Osteocyte (in vitro differentiated cells): ENCODE measurements at regions not wholly inside any gene's neighbourhood (a gene's known extent, or its start where the extent isn't known, plus 50 kb on each side); places are given as distances from the start of the nearest gene placed in this dataset.

Experiments
- DNase-seq: peaks from one replicate; pipeline ENCODE4 v3.0.0; 2021; ENCODE audit warnings: mixed read lengths; ENCODE audit not compliant: unreplicated experiment; ENCODE audit errors: extremely low spot score
- H3K27ac Mint-ChIP-seq: one replicate; pipeline ENCODE4 v1.8.0; 2021; ENCODE audit warnings: mild to moderate bottlenecking, mixed read lengths; ENCODE audit not compliant: unreplicated experiment
- H3K27me3 Mint-ChIP-seq: one replicate; pipeline ENCODE4 v1.8.0; 2021; ENCODE audit warnings: mixed read lengths; ENCODE audit not compliant: unreplicated experiment
- H3K36me3 Mint-ChIP-seq: one replicate; pipeline ENCODE4 v1.8.0; 2021; ENCODE audit warnings: mixed read lengths; ENCODE audit not compliant: unreplicated experiment
- H3K4me1 Mint-ChIP-seq: one replicate; pipeline ENCODE4 v1.8.0; 2021; ENCODE audit warnings: mixed read lengths; ENCODE audit not compliant: unreplicated experiment
- H3K4me3 Mint-ChIP-seq: one replicate; pipeline ENCODE4 v1.8.0; 2021; ENCODE audit warnings: mild to moderate bottlenecking, moderate library complexity, mixed read lengths; ENCODE audit not compliant: unreplicated experiment
- H3K9me3 Mint-ChIP-seq: one replicate; pipeline ENCODE4 v1.8.0; 2021; ENCODE audit warnings: mixed read lengths; ENCODE audit not compliant: unreplicated experiment
- TF ChIP-seq, protein P1 (sequence below): fragments of 200-600 bp; sonication (generic); IDR thresholded peaks from 2 replicates; pipeline ENCODE4 v1.5.0; 2021; ENCODE audit warnings: antibody characterized with exemption, mild to moderate bottlenecking, moderate library complexity

DNA sequence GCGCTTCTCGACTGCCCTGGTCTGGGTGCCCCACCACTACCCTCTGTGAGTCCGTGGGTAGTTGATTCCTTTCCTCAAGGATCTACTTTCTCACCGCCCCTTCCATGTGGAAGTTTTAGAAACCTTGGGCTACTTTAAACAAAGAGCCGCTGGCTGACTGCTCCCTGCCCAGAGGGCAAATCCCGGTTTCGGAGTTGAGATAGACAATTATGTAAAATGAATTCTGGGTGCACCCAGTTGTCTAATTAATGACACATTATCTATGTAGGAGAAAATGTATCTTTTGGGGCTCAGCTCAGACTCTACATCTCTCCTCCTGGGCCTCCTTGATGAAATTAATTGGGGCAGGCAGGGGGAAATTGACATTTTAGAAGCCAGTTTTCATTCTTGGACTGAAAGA, 305.4 kb downstream of the UQCRFS1 start:
- Mint-ChIP-seq H3K9me3 (no peaks in the 10 kb centered on the region), H3K27ac (no peak overlapping the region), H3K36me3 (no peaks in the 10 kb centered on the region), H3K4me3 (no peak overlapping the region), H3K27me3 (peaks cover 2% of the 10 kb centered on the region), H3K4me1 (no peaks in the 10 kb centered on the region)
- TF ChIP-seq, protein P1, sequence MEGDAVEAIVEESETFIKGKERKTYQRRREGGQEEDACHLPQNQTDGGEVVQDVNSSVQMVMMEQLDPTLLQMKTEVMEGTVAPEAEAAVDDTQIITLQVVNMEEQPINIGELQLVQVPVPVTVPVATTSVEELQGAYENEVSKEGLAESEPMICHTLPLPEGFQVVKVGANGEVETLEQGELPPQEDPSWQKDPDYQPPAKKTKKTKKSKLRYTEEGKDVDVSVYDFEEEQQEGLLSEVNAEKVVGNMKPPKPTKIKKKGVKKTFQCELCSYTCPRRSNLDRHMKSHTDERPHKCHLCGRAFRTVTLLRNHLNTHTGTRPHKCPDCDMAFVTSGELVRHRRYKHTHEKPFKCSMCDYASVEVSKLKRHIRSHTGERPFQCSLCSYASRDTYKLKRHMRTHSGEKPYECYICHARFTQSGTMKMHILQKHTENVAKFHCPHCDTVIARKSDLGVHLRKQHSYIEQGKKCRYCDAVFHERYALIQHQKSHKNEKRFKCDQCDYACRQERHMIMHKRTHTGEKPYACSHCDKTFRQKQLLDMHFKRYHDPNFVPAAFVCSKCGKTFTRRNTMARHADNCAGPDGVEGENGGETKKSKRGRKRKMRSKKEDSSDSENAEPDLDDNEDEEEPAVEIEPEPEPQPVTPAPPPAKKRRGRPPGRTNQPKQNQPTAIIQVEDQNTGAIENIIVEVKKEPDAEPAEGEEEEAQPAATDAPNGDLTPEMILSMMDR = no peak
- no peak for DNase-seq

DNA sequence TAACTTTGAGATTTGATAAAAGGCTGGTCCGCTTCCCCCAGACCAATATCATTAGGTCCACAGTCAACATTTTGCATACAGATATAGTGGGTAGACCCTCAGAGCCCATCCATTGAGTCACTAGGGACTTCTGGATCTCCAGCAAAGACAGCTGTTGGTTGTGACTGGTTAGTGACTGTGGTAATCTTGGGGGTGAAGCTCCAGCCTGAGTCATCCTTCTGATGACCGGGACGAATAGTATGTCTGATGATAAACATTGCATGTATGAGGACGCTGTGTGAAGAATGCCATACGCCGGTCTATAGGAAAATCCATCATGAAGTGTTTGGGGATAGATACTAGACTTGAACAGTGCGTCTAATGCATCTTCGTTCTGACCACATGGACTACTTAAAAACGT, 307.0 kb downstream of the UQCRFS1 start:
- no peak for DNase-seq
- TF ChIP-seq, protein P1 = no peak
- Mint-ChIP-seq H3K9me3 (no peaks in the 10 kb centered on the region), H3K27ac (no peak overlapping the region), H3K4me3 (no peak overlapping the region), H3K27me3 (peaks cover 2% of the 10 kb centered on the region), H3K4me1 (no peaks in the 10 kb centered on the region), H3K36me3 (no peaks in the 10 kb centered on the region)

DNA sequence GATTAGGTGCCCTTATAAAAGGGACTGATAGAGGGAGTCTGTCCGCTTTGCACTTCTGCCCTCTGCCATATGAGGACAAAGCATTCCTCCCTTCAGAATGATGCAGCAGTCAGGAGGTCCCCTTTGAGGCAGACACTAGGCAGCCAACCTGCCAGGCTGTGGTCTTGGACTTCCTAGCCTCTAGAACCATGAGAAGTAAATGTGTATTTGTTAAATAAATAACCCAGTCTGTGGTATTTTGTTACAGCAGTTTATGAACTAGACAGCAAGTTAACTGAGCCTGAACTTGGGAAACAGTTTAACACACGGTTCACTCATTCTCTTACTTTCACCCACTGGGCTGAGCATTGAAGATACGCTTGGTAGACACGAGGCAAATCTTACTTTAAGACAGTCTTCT, 313.2 kb downstream of the UQCRFS1 start:
- Mint-ChIP-seq H3K4me3 (no peak overlapping the region), H3K27ac (no peak overlapping the region), H3K36me3 (no peaks in the 10 kb centered on the region), H3K9me3 (no peaks in the 10 kb centered on the region), H3K4me1 (no peaks in the 10 kb centered on the region), H3K27me3 (peaks cover 2% of the 10 kb centered on the region)
- no peak for DNase-seq
- TF ChIP-seq, protein P1 = no peak

DNA sequence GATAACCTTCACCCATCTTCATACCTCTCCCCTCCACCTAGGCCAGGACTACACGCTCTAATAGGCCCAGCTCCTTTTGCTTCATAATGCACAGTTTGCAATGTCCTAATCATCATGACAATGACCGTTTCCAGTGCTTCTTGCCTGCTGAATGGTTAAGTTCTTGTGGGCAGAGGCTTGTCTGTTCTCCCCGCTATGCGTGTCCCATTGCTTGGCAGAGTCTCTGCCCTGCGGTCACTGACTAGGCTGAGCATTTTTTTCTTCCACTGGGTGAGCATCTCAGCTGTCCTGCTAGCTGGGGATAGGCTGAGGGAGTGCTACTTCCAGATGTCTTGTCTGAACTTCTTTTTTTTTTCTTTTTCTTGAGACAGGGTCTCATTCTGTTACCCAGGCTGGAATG, 314.7 kb downstream of the UQCRFS1 start:
- Mint-ChIP-seq H3K9me3 (no peaks in the 10 kb centered on the region), H3K4me1 (no peaks in the 10 kb centered on the region), H3K36me3 (no peaks in the 10 kb centered on the region), H3K27me3 (no peaks in the 10 kb centered on the region), H3K4me3 (no peak overlapping the region), H3K27ac (no peak overlapping the region)
- no peak for DNase-seq
- TF ChIP-seq, protein P1 = no peak

GRCh38 chr19:28889941-28890670, 322.8 kb downstream of the UQCRFS1 start:
- no peak overlapping the region for H3K27ac Mint-ChIP-seq
- TF ChIP-seq, protein P1 = no peak
- H3K4me3 Mint-ChIP-seq = no peak overlapping the region
- H3K27me3 Mint-ChIP-seq = no peaks in the 10 kb centered on the region
- no peaks in the 10 kb centered on the region for H3K9me3 Mint-ChIP-seq
- H3K36me3 Mint-ChIP-seq = no peaks in the 10 kb centered on the region
- peaks cover 6% of the 10 kb centered on the region for H3K4me1 Mint-ChIP-seq
- no peak for DNase-seq
